NCI-H226 (cell line): ENCODE measurements at regions not wholly inside any gene's neighbourhood (a gene's known extent, or its start where the extent isn't known, plus 50 kb on each side); places are given as distances from the start of the nearest gene placed in this dataset.

ENCODE experiments used
- DNase-seq: peaks from one replicate; pipeline ENCODE4 v3.0.0-alpha.2; 2015

GRCh38 chr9:16930578-16930977, 60.1 kb upstream of the BNC2 start:
- DNase-seq, result no peak

- no peak for DNase-seq
These were observed 57.9 kb upstream of the BNC2 start for GRCh38 chr9:16928179-16928945.

GRCh38 chr9:16925426-16925825, 55.0 kb upstream of the BNC2 start:
- DNase-seq, result no peak

- DNase-seq, result no peak
These were observed 53.9 kb upstream of the BNC2 start for GRCh38 chr9:16924311-16924915.

GRCh38 chr9:16921855-16922254, 51.4 kb upstream of the BNC2 start:
- no peak for DNase-seq
